DOHH2 (cell line): ENCODE measurements at regions not wholly inside any gene's neighbourhood (a gene's known extent, or its start where the extent isn't known, plus 50 kb on each side); places are given as distances from the start of the nearest gene placed in this dataset.

Source experiments
- H3F3A ChIP-seq: fragments of 200-600 bp; sonication (generic), shearing (Covaris generic); 2 replicates; pipeline ENCODE4 v1.6.0; 2016; ENCODE audit warnings: antibody characterized with exemption, mild to moderate bottlenecking; ENCODE audit not compliant: control insufficient read depth, insufficient read depth
- H3K27ac ChIP-seq: fragments of 200-600 bp; sonication (generic); 2 replicates; pipeline ENCODE4 v1.5.1; 2014; ENCODE audit warnings: low read depth, mild to moderate bottlenecking, low read length, moderate library complexity
- H3K27me3 ChIP-seq: fragments of 200-600 bp; sonication (generic); 2 replicates; pipeline ENCODE4 v1.6.1; 2014; ENCODE audit warnings: mild to moderate bottlenecking, low read length, mixed read lengths; ENCODE audit not compliant: control insufficient read depth
- H3K36me3 ChIP-seq: fragments of 200-600 bp; sonication (generic); 2 replicates; pipeline ENCODE4 v1.6.1; 2014; ENCODE audit warnings: mild to moderate bottlenecking, low read length, moderate library complexity, mixed read lengths; ENCODE audit not compliant: control insufficient read depth
- H3K4me1 ChIP-seq: fragments of 200-600 bp; sonication (generic); 2 replicates; pipeline ENCODE4 v1.6.1; 2014; ENCODE audit warnings: mild to moderate bottlenecking, low read length, mixed read lengths; ENCODE audit not compliant: control insufficient read depth
- H3K4me2 ChIP-seq: fragments of 200-600 bp; sonication (generic); 2 replicates; pipeline ENCODE4 v1.6.0; 2014; ENCODE audit warnings: mild to moderate bottlenecking, low read length, moderate library complexity
- H3K4me3 ChIP-seq: fragments of 200-600 bp; sonication (generic); 2 replicates; pipeline ENCODE4 v1.5.1; 2014; ENCODE audit warnings: mild to moderate bottlenecking, low read length, mixed read lengths
- H3K79me2 ChIP-seq: fragments of 200-600 bp; sonication (generic); 2 replicates; pipeline ENCODE4 v1.6.1; 2014; ENCODE audit warnings: mild to moderate bottlenecking, low read length, mixed read lengths; ENCODE audit not compliant: control insufficient read depth
- H3K9me2 ChIP-seq: fragments of 200-600 bp; sonication (generic); replicated peaks from 2 replicates; pipeline ENCODE4 v1.6.1; 2014; ENCODE audit warnings: mild to moderate bottlenecking, low read length, mixed read lengths; ENCODE audit not compliant: control insufficient read depth
- H3K9me3 ChIP-seq: fragments of 200-600 bp; sonication (generic); 2 replicates; pipeline ENCODE4 v1.6.1; 2014; ENCODE audit warnings: antibody characterized with exemption, low read length, mixed read lengths; ENCODE audit not compliant: control insufficient read depth, insufficient read depth
- H4K20me1 ChIP-seq: fragments of 200-600 bp; sonication (generic); 2 replicates; pipeline ENCODE4 v1.6.0; 2014; ENCODE audit warnings: low read depth, mild to moderate bottlenecking, antibody characterized with exemption, low read length, moderate library complexity; ENCODE audit not compliant: control insufficient read depth, insufficient read depth
- EZH2phosphoT487 ChIP-seq: fragments of 200-600 bp; sonication (generic); IDR thresholded peaks from 2 replicates; pipeline ENCODE4 v1.6.1; 2017; ENCODE audit warnings: borderline replicate concordance, mild to moderate bottlenecking, antibody characterized with exemption, low read length, moderate library complexity, mixed read lengths
- TF ChIP-seq, protein P1 (sequence below): fragments of 200-600 bp; sonication (generic); IDR thresholded peaks from one replicate; pipeline ENCODE4 v1.5.1; 2014; ENCODE audit warnings: antibody characterized with exemption, mild to moderate bottlenecking, low read depth, low read length; ENCODE audit not compliant: poor library complexity, severe bottlenecking

DNA sequence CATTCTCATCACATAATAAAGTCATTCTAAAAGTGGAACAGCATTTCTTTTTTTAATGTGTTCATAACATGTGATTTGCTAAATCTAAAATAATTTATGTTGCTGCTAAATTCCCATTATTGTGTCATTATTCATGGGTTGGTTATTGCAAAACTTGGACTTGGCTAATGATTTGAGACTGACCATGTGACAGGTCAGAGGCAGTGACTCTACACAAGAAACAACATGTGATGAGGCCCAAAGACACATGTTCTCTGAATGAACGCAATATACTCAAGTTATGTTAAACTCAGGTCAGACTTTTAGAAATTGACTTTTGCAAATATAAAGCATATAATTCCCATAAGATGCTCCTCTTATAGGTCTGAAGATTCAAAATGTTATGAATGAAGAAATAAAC, 566.1 kb downstream of the TBL1XR1 start:
- H3K36me3 ChIP-seq = no peaks in the 10 kb centered on the region
- no peaks in the 10 kb centered on the region for H3K27me3 ChIP-seq
- TF ChIP-seq EZH2phosphoT487 = no peak
- TF ChIP-seq, protein P1, sequence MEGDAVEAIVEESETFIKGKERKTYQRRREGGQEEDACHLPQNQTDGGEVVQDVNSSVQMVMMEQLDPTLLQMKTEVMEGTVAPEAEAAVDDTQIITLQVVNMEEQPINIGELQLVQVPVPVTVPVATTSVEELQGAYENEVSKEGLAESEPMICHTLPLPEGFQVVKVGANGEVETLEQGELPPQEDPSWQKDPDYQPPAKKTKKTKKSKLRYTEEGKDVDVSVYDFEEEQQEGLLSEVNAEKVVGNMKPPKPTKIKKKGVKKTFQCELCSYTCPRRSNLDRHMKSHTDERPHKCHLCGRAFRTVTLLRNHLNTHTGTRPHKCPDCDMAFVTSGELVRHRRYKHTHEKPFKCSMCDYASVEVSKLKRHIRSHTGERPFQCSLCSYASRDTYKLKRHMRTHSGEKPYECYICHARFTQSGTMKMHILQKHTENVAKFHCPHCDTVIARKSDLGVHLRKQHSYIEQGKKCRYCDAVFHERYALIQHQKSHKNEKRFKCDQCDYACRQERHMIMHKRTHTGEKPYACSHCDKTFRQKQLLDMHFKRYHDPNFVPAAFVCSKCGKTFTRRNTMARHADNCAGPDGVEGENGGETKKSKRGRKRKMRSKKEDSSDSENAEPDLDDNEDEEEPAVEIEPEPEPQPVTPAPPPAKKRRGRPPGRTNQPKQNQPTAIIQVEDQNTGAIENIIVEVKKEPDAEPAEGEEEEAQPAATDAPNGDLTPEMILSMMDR = no peak
- no peaks in the 10 kb centered on the region for H3F3A ChIP-seq
- no peak overlapping the region for H3K4me3 ChIP-seq
- H3K4me1 ChIP-seq = no peaks in the 10 kb centered on the region
- H3K9me2 ChIP-seq = no peaks in the 10 kb centered on the region
- H3K9me3 ChIP-seq = no peaks in the 10 kb centered on the region
- H4K20me1 ChIP-seq = no peaks in the 10 kb centered on the region
- no peaks in the 10 kb centered on the region for H3K79me2 ChIP-seq
- no peak overlapping the region for H3K27ac ChIP-seq
- H3K4me2 ChIP-seq = no peak overlapping the region

DNA sequence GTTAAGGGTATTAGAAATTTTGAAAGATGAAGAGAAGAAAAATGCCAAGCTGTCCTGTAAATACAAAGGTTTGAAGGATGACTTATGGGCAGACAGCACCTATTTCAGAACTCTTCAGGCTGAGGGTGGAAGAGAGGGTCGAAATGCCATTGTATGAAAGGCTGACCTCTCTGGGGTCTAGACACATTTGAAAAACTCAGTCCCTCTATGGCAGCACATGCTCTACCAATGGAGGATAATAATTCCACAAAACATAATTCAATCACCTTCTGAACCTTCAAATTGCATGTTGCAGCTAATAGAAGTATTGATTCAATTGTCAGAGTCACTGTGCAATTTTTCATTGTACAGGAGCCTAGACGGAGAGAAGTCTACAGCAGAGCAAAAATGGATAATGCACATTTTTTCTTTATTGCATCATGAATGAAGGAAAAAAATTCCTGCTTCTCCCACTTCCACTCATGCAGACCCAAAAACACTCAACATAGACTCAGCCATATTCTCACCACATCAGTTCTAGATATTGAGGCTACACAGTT, 569.1 kb downstream of the TBL1XR1 start:
- Histone ChIP-seq H3F3A (no peaks in the 10 kb centered on the region), H3K4me1 (no peaks in the 10 kb centered on the region), H4K20me1 (no peaks in the 10 kb centered on the region), H3K9me3 (no peaks in the 10 kb centered on the region), H3K79me2 (no peaks in the 10 kb centered on the region), H3K4me3 (no peak overlapping the region), H3K27me3 (no peaks in the 10 kb centered on the region), H3K4me2 (no peak overlapping the region), H3K36me3 (no peaks in the 10 kb centered on the region), H3K27ac (no peak overlapping the region), H3K9me2 (no peaks in the 10 kb centered on the region)
- TF ChIP-seq EZH2phosphoT487 = no peak
- TF ChIP-seq, protein P1 = no peak

GRCh38 chr3:176623468-176624150, 573.7 kb downstream of the TBL1XR1 start:
- Histone ChIP-seq H3K4me1 (no peaks in the 10 kb centered on the region), H3K79me2 (no peaks in the 10 kb centered on the region), H3K9me2 (no peaks in the 10 kb centered on the region), H3K36me3 (no peaks in the 10 kb centered on the region), H3K4me2 (no peak overlapping the region), H4K20me1 (no peaks in the 10 kb centered on the region), H3K27ac (no peak overlapping the region), H3K4me3 (no peak overlapping the region), H3K27me3 (no peaks in the 10 kb centered on the region), H3K9me3 (no peaks in the 10 kb centered on the region; the same call in 1 of the 2 replicates), H3F3A (no peaks in the 10 kb centered on the region)
- TF ChIP-seq EZH2phosphoT487 = no peak
- TF ChIP-seq, protein P1 = no peak
